Mucosa of rectum (tissue), 2 donors: ENCODE measurements at regions not wholly inside any gene's neighbourhood (a gene's known extent, or its start where the extent isn't known, plus 50 kb on each side); places are given as distances from the start of the nearest gene placed in this dataset.

ENCODE experiments used
- H3K27ac ChIP-seq, 2 donors: one replicate each; pipeline ENCODE4 v1.7.0; 2013; ENCODE audit warnings: inconsistent platforms in 2 of 2, low read depth in 2 of 2, low read length in 2 of 2
- H3K27me3 ChIP-seq, 2 donors: one replicate each; pipeline ENCODE4 v1.7.0; 2013; ENCODE audit warnings: low read length in 2 of 2; ENCODE audit not compliant: control insufficient read depth in 2 of 2, insufficient read depth in 2 of 2
- H3K36me3 ChIP-seq, 2 donors: one replicate each; pipeline ENCODE4 v1.7.0; 2013; ENCODE audit warnings: low read length in 2 of 2; ENCODE audit not compliant: control insufficient read depth in 2 of 2, insufficient read depth in 2 of 2
- H3K4me1 ChIP-seq, 2 donors: one replicate each; pipeline ENCODE4 v1.7.0; 2013; ENCODE audit warnings: low read length in 2 of 2, mild to moderate bottlenecking in 1 of 2; ENCODE audit not compliant: control insufficient read depth in 2 of 2, insufficient read depth in 2 of 2
- H3K4me3 ChIP-seq, 2 donors: one replicate each; pipeline ENCODE4 v1.7.0; 2013; ENCODE audit warnings: low read length in 2 of 2
- H3K9ac ChIP-seq, 2 donors: one replicate each; pipeline ENCODE4 v1.7.0; 2013; ENCODE audit warnings: low read length in 2 of 2, low read depth in 1 of 2, mild to moderate bottlenecking in 1 of 2
- H3K9me3 ChIP-seq, 2 donors: one replicate each; pipeline ENCODE4 v1.7.0; 2013; ENCODE audit warnings: low read length in 2 of 2; ENCODE audit not compliant: control insufficient read depth in 2 of 2
- donor health status: healthy.
- donor health status: Normal muscosa, but diverticular disease.

- H3K27ac ChIP-seq: no peak overlapping the region
- no peaks in the 10 kb centered on the region for H3K4me1 ChIP-seq
- H3K27me3 ChIP-seq: no peaks in the 10 kb centered on the region
- no peaks in the 10 kb centered on the region for H3K9me3 ChIP-seq
- H3K36me3 ChIP-seq: no peaks in the 10 kb centered on the region
- no peak overlapping the region for H3K9ac ChIP-seq
- no peak overlapping the region for H3K4me3 ChIP-seq
Measured at GRCh38 chr2:181281206-181281832, 175.9 kb upstream of the ITGA4 start.

- H3K27me3 ChIP-seq: no peaks in the 10 kb centered on the region
- H3K4me1 ChIP-seq: no peaks in the 10 kb centered on the region
- H3K9me3 ChIP-seq: no peaks in the 10 kb centered on the region
- H3K27ac ChIP-seq: no peak overlapping the region
- no peak overlapping the region for H3K4me3 ChIP-seq
- H3K9ac ChIP-seq: no peak overlapping the region
- H3K36me3 ChIP-seq: no peaks in the 10 kb centered on the region
Measured at GRCh38 chr2:181285116-181285515, 172.1 kb upstream of the ITGA4 start.

GRCh38 chr2:181289698-181290097 is 167.5 kb upstream of the ITGA4 start:
- Histone ChIP-seq H3K9ac (no peak overlapping the region), H3K27ac (no peak overlapping the region), H3K36me3 (no peaks in the 10 kb centered on the region), H3K9me3 (no peaks in the 10 kb centered on the region), H3K27me3 (no peaks in the 10 kb centered on the region), H3K4me3 (no peak overlapping the region), H3K4me1 (no peaks in the 10 kb centered on the region)

DNA sequence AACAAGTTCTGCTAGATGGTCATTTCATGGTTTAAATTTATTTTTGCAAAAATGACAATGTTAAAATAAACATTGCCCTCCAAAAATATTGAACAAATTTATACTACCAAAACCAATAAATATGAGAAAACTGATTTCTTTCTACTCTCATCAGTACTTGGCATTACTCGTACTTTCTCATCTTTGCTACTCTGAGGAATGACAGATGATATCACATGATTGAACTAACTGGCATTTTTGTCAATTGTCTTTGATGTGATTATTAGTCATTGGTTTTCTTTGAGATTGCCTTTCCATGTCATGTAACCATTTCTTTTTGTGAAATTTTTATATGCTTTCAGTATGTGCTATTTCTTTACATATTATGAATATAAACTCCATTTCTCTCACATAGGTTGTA is 167.0 kb upstream of the ITGA4 start:
- Histone ChIP-seq H3K9me3 (peaks cover 0 to under 1% of the 10 kb centered on the region in 2 donors), H3K27ac (no peak overlapping the region), H3K9ac (no peak overlapping the region), H3K27me3 (no peaks in the 10 kb centered on the region), H3K4me3 (no peak overlapping the region), H3K4me1 (no peaks in the 10 kb centered on the region), H3K36me3 (no peaks in the 10 kb centered on the region)

- Histone ChIP-seq H3K27ac (no peak overlapping the region), H3K9me3 (peaks cover 0 to 2% of the 10 kb centered on the region in 2 donors), H3K4me1 (no peaks in the 10 kb centered on the region), H3K36me3 (no peaks in the 10 kb centered on the region), H3K4me3 (no peak overlapping the region), H3K27me3 (no peaks in the 10 kb centered on the region), H3K9ac (no peak overlapping the region)
Measured at GRCh38 chr2:181294979-181295378, 162.2 kb upstream of the ITGA4 start.

GRCh38 chr2:181300600-181301291 is 156.4 kb upstream of the ITGA4 start:
- H3K9me3 ChIP-seq: no peaks in the 10 kb centered on the region
- no peak overlapping the region for H3K9ac ChIP-seq
- H3K36me3 ChIP-seq: no peaks in the 10 kb centered on the region
- no peak overlapping the region for H3K27ac ChIP-seq
- no peaks in the 10 kb centered on the region for H3K27me3 ChIP-seq
- no peak overlapping the region for H3K4me3 ChIP-seq
- peaks cover under 1 to 2% of the 10 kb centered on the region in 2 donors for H3K4me1 ChIP-seq

GRCh38 chr2:181304011-181304844 is 153.0 kb upstream of the ITGA4 start:
- Histone ChIP-seq H3K4me1 (peaks cover 2 to 6% of the 10 kb centered on the region in 2 donors), H3K9me3 (no peaks in the 10 kb centered on the region), H3K27ac (peak overlapping the region; percentile 41 to 83), H3K27me3 (no peaks in the 10 kb centered on the region), H3K9ac (peak overlapping the region; percentile 30 to 35), H3K4me3 (no peak overlapping the region), H3K36me3 (no peaks in the 10 kb centered on the region)

DNA sequence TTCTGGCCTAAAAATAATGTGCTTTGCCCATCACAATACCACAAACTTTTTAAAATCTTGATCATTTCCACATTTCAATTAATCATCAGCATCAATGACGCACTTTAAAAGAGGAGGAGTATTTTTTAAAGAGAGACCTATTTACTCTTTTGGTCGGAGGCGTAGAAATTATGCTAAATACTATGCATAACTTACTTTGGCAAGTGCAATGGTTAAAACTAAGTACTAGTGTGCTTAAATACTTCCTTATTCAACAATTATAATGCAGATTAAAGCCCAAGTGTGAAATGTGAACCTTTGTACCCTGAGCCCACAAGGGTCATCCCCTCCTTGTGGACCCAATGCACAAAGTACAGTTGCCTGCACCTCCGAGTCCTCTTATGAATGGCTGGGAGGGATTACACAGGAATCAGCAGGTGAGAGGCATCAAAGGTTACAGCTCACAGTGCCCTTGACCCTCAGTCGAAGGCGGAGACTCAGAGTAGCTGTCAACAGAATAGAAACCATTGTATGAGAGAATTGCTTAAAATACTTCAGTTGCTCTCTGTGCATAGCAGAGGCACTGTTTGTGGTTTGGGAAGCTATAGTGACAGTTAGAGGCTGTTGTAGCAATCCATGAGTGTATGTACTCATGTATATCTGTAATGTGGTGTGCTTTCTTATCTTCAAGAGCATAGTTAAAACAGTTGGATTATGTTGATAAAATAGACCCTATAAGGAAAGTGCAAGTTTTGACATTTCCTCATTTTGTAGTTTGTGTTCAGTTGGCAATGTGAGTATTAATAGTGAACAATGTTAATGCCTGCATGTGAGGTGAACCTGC is 151.7 kb upstream of the ITGA4 start:
- H3K36me3 ChIP-seq: no peaks in the 10 kb centered on the region
- peaks cover 2 to 6% of the 10 kb centered on the region in 2 donors for H3K4me1 ChIP-seq
- peak overlapping the region in 1 of 2 donors; percentile 53 for H3K9ac ChIP-seq
- no peaks in the 10 kb centered on the region for H3K27me3 ChIP-seq
- no peak overlapping the region for H3K4me3 ChIP-seq
- H3K27ac ChIP-seq: peak overlapping the region; percentile 55 to 83
- no peaks in the 10 kb centered on the region for H3K9me3 ChIP-seq

DNA sequence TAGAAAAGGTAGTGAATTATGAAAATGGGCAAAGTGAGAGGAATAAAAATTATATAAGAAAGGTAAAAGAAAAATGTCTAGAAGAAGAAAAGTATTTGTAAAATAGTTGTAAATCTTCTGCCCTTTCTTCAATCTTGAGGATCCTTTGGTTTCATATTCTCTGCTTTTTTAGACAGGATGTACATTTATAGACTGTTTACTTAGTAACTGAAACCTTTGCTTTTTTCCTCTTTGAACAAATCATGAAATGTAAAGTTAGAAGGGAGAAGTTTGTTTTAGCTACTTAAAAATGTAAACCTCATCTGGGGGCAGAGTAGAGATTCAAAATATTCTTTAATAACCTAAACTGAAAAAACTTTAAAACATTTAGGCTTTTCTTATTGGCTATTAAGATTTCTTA is 150.4 kb upstream of the ITGA4 start:
- Histone ChIP-seq H3K9me3 (no peaks in the 10 kb centered on the region), H3K9ac (peak overlapping the region in 1 of 2 donors; percentile 53), H3K36me3 (no peaks in the 10 kb centered on the region), H3K27ac (peak overlapping the region; percentile 74 to 83), H3K4me3 (no peak overlapping the region), H3K4me1 (peaks cover 2 to 6% of the 10 kb centered on the region in 2 donors), H3K27me3 (no peaks in the 10 kb centered on the region)
